Lower leg skin (tissue), 4 donors: ENCODE measurements at regions not wholly inside any gene's neighbourhood (a gene's known extent, or its start where the extent isn't known, plus 50 kb on each side); places are given as distances from the start of the nearest gene placed in this dataset.

Experiments used
- DNase-seq, 2 donors: peaks; one replicate each; pipeline ENCODE4 v3.0.0-alpha.2; 2019; ENCODE audit warnings: low spot score in 2 of 2
- H3K4me3 ChIP-seq: fragments of 200-600 bp; sonication (generic); 2 replicates; pipeline ENCODE4 v1.5.1; 2017; ENCODE audit warnings: mild to moderate bottlenecking, low read depth; ENCODE audit not compliant: poor library complexity, severe bottlenecking
- POLR2A ChIP-seq, 2 donors: fragments of 450-650 bp; IDR thresholded peaks; one replicate each; pipeline ENCODE4 v1.6.1; 2016 to 2017; ENCODE audit warnings: antibody characterized with exemption in 2 of 2, mild to moderate bottlenecking in 1 of 2, moderate library complexity in 1 of 2
- WGBS, 2 donors: methylation state at CpG; one replicate each; pipeline ENCODE4 v1.1.5; 2018; 5-methylcytosine and 5-hydroxymethylcytosine counted together
- intact Hi-C: fragments of 100-400 bp; cut with DNase I; formaldehyde crosslinking; loops from one replicate; pipeline ENCODE4 v1.15.0; 2023; ENCODE audit warnings: low total_unique reads
- TF ChIP-seq, protein P1 (sequence below), 3 donors: fragments of 450-650 bp; IDR thresholded peaks; one replicate each; pipeline ENCODE4 v1.5.1; 2016; ENCODE audit warnings: antibody characterized with exemption in 3 of 3, mild to moderate bottlenecking in 3 of 3, moderate library complexity in 2 of 3

DNA sequence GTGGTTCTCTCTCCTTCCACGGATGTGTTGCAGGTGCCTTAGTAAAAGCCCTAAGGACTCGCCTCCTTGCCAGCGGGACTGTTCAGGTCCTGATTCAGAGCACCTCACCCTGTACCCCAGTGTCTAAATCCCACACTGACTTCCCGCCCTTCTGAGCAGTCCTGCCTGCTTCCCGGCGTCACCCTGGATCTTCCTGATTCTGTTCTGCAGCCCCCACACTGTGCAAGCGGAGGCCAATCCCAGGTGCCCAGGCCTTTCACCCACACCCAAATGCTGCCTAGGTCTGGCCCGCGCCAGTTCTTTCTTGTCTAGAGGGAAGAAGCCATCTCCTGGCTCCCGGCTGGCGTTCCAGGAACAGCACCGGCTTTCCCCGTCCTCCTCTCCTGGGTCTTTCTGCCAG, 95.9 kb upstream of the GALNT2 start:
- 61 to 65% methylated on average over 13 of the region's 13 CpGs for WGBS, 2 donors
- H3K4me3 ChIP-seq = no peak overlapping the region
- no peak for TF ChIP-seq POLR2A (IDR thresholded peaks at IDR 0.05)
- TF ChIP-seq, protein P1, sequence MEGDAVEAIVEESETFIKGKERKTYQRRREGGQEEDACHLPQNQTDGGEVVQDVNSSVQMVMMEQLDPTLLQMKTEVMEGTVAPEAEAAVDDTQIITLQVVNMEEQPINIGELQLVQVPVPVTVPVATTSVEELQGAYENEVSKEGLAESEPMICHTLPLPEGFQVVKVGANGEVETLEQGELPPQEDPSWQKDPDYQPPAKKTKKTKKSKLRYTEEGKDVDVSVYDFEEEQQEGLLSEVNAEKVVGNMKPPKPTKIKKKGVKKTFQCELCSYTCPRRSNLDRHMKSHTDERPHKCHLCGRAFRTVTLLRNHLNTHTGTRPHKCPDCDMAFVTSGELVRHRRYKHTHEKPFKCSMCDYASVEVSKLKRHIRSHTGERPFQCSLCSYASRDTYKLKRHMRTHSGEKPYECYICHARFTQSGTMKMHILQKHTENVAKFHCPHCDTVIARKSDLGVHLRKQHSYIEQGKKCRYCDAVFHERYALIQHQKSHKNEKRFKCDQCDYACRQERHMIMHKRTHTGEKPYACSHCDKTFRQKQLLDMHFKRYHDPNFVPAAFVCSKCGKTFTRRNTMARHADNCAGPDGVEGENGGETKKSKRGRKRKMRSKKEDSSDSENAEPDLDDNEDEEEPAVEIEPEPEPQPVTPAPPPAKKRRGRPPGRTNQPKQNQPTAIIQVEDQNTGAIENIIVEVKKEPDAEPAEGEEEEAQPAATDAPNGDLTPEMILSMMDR (IDR thresholded peaks at IDR 0.05) = no peak
- intact Hi-C loops = no loop called here
- DNase-seq = no peak

GRCh38 chr1:229972600-229973296, 94.3 kb upstream of the GALNT2 start:
- 77 to 83% methylated on average over 8 to 9 of the region's 9 CpGs for WGBS, 2 donors
- no peak for DNase-seq
- intact Hi-C loops = no loop called here
- TF ChIP-seq POLR2A (IDR thresholded peaks at IDR 0.05) = no peak
- TF ChIP-seq, protein P1 (IDR thresholded peaks at IDR 0.05) = no peak
- no peak overlapping the region for H3K4me3 ChIP-seq

- intact Hi-C loops = no loop called here
- WGBS, 2 donors = 77 to 90% methylated on average over 4 of the region's 4 CpGs
- DNase-seq = no peak
- no peak overlapping the region for H3K4me3 ChIP-seq
- TF ChIP-seq, protein P1 (IDR thresholded peaks at IDR 0.05) = no peak
- no peak for TF ChIP-seq POLR2A (IDR thresholded peaks at IDR 0.05)
Observed at GRCh38 chr1:229973297-229973612, 93.8 kb upstream of the GALNT2 start.

DNA sequence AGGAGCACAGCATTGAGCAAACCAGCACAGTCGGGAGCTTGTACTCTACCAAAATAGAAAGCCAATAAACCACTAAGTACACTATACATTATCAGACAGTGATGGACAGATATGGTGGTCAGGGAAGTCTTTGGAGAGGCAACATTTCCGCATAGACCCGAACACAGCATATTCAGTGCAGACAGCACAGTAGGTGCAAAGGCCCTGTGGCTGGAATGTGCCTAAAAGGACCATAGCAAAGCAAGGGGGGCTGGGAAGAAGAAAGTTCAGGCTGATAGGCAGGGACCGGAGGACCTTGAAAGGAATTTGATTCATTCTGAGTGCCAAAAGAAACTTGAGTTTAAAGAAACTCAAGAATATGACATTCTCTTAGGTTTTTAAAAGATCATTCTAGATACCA, 92.0 kb upstream of the GALNT2 start:
- intact Hi-C loops = no loop called here
- DNase-seq = no peak
- whole genome bisulfite sequencing, 2 donors = 90 to 96% methylated on average over 4 of the region's 4 CpGs
- no peak overlapping the region for H3K4me3 ChIP-seq
- TF ChIP-seq POLR2A (IDR thresholded peaks at IDR 0.05) = no peak
- TF ChIP-seq, protein P1 (IDR thresholded peaks at IDR 0.05) = no peak

DNA sequence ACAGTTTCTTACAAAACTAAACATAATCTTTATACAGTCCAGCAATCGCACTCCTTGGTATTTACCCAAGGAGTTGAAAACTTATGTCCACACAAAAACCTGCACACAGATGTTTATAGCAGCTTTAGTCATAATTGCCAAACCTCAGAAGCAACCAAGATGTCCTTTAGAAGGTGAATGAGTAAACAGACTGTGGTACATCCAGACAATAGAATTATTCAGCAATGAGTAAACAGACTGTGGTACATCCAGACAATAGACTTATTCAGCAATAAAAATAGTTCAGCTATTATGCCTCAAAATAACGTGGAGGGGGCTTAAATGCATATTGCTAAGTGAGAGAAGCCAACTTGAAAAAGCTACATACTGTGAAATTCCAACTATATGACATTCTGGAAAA, 87.0 kb upstream of the GALNT2 start:
- DNase-seq = no peak
- TF ChIP-seq, protein P1 (IDR thresholded peaks at IDR 0.05) = no peak
- no peak for TF ChIP-seq POLR2A (IDR thresholded peaks at IDR 0.05)
- no peak overlapping the region for H3K4me3 ChIP-seq
- intact Hi-C loops = no loop called here
- 58 to 63% methylated on average over 2 of the region's 2 CpGs for WGBS, 2 donors

DNA sequence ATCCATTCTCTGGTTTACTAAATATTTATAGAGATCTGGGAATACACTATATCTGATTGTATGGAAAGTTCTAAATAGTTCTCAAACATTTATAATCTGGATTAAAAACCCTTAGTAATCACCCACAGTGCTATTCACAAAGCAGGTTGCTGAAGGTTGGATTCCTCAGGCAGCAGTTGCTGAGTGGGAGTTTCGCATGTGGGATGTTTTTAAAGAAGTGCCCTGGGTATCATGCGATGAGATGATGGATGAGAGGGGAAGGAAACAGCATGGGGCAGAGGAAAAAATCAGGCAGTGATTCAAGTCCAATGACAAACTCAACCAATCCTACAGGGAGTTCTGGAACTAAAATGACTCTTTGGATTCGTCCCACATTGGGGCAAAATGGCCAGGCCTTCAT, 85.3 kb upstream of the GALNT2 start:
- intact Hi-C loops = no loop called here
- no peak overlapping the region for H3K4me3 ChIP-seq
- TF ChIP-seq, protein P1 (IDR thresholded peaks at IDR 0.05) = no peak
- no peak for TF ChIP-seq POLR2A (IDR thresholded peaks at IDR 0.05)
- WGBS, 2 donors = 84 to 94% methylated on average over 3 of the region's 3 CpGs
- DNase-seq = no peak
